GM19324 (cell line): ENCODE measurements at regions not wholly inside any gene's neighbourhood (a gene's known extent, or its start where the extent isn't known, plus 50 kb on each side); places are given as distances from the start of the nearest gene placed in this dataset.
"Not testable (repeated sequence)": the region's sequence is repeated elsewhere in the genome, so short reads cannot be mapped to it uniquely, and the experiment has no call there.

ENCODE experiments used
- ATAC-seq: cut with Tn5 transposase; IDR thresholded peaks from one replicate; pipeline ENCODE4 v1.9.1; 2021; ENCODE audit warnings: mild to moderate bottlenecking, moderate library complexity; ENCODE audit not compliant: unreplicated experiment, low FRiP score

DNA sequence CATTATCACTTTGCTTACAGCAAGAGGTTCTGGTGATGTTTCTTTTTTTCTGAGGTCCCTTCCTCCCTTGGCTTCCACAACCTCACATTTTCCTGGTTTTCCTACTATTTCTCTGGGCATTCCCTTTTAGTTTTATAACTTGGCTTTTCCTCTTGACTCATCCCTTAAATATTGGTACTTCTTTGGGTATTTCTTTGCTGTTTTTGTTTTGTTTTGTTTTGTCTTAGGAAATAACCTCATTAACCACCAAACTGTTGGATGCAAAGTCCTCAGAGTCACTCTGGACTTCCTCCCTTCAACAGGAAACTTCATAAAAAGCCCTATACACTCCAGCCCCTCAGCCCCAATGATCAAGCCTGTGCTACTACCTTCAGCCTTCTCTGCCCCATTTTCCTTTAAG, 211.1 kb downstream of the DUSP10 start:
- no peak for ATAC-seq

DNA sequence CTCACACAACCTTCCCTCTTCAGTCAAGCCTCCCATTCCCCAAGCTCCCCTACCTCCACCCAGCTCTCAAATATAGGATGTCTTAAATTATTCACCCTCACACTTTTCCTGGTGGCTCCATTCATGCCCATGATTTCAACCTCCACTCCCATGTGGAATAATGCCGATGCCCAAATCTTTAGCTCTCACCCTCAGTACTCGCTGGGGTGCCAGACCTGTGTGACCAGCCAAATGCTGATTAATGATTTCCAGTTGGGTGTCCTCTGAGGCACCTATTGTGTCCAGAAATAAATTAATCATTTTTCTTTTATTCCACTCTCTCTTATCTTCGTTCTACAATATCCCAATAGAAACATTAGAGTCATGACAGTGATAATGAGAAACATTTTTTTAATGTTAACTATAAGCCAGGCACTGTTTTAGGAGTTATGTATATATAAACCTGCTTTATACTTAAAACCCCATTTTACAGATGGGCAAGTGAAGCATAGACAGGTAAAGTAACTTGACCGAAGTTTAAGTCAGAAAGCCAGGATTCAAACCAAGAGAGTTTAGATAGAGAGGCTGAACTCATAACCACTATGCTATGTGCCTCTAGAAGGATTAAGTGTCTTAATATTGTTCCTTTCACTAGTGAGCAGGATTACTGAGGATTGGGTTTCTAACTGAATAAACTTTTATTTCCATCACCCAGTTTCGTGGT, 209.7 kb downstream of the DUSP10 start:
- ATAC-seq, result no peak

- ATAC-seq, result no peak
Observed at GRCh38 chr1:221541296-221541695, 200.6 kb downstream of the DUSP10 start.

GRCh38 chr1:221543529-221544120, 198.3 kb downstream of the DUSP10 start:
- ATAC-seq, result no peak

DNA sequence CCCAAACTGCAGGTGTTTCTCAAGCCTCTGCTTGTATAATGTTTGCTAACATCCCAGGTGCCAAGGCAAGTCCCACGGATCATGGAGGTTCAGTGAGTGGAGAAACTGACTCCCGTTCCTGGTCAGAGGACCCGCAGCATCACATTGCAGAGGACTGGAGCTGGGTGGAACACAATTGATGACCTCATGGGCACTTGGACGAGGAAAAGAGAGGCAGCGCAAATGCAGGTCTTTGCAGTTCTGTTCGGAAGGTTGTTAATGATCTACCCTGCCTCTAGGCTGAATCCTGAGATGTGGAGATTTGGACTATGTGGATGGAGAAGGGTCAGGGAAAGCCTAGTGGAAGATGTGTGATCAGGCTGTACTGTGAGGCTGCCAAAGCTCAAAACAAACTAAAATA, 192.9 kb downstream of the DUSP10 start:
- ATAC-seq, result no peak

- ATAC-seq, result no peak
Observed at GRCh38 chr1:221549815-221550214, 192.1 kb downstream of the DUSP10 start.

GRCh38 chr1:221552792-221553191, 189.1 kb downstream of the DUSP10 start:
- ATAC-seq, result not testable (repeated sequence)

DNA sequence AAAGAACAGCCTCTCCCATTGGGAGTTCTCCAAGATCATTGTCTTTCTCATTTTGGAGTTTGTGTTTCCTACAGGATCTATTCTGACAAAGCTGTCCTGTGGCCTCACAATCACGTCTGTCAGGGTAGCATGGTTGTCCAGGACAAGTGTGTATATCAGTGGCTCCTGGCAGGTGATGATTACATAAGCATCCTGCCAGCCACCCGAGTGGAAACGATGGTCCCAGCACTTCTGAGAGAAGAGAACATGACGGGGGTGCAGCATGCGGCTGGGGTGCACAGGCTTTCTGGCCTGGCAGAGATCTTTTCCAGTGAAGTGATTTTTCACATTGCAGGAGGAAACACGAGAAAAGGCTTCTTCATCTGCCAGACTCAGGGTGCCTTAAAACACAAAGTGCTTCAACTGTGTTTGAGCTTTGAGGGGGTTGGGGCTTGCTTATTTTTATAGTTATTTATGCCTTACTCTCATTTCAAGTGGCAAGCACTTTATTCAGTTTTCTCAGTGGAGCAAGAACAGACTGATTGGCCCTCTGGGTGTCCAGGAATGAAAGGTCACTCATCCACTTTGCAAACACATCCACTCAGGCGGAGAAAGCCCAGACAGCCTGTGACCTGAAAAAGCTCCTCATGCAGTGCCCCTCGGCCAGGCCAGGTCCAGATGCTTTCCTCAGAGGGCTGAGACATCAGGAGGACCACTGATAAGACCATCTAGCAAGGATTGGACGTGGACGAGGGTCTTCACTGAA, 186.0 kb downstream of the DUSP10 start:
- no peak for ATAC-seq

- ATAC-seq, result no peak
Observed at GRCh38 chr1:221556435-221556834, 185.5 kb downstream of the DUSP10 start.

GRCh38 chr1:221557013-221557412, 184.9 kb downstream of the DUSP10 start:
- ATAC-seq, result no peak

- ATAC-seq, result no peak
Observed at GRCh38 chr1:221558396-221558795, 183.5 kb downstream of the DUSP10 start.

- ATAC-seq, result no peak
Observed at GRCh38 chr1:221559911-221560310, 182.0 kb downstream of the DUSP10 start.

GRCh38 chr1:221562542-221563475, 179.1 kb downstream of the DUSP10 start:
- ATAC-seq, result no peak

DNA sequence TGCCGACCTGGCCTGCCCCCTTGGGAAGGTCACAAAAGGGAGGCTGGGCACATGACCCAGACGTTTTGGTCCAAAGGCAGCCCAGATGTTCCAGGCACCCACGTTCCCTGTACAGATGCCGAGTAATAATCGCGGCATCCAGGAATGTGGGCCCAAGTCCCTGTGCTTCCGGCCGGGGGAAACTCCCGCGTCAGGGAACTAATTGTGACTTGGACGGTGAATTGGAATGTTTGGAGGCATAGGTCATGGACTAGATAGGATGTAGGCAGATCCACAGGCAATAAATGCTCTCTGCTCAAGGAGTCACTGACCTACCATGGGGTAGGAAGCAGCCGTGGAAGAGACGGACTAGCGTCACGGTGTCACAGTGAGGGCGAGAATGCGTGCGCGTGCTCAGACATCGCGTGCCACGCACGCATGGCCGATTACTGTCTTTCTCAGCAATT, 178.4 kb downstream of the DUSP10 start:
- no peak for ATAC-seq

DNA sequence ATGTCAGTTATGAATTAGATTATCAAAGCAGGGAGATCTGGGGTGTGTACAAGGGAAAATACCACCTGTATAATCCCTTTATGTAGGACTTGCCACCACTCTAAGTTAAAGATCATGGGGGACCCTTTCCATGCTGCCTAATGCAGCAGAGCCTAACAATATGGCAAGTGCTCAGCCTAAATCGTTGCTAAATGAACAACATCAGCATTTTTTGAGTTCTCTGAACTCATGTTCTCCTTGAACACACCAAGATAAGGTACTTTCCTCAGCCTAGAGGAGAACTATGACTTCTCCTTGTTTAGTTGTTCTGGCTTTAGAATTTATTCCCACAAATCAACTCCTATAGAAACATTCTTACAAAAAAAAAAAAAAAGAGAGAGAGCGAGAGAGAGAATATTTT, 177.0 kb downstream of the DUSP10 start:
- ATAC-seq, result no peak

GRCh38 chr1:221565711-221566110, 176.2 kb downstream of the DUSP10 start:
- no peak for ATAC-seq

DNA sequence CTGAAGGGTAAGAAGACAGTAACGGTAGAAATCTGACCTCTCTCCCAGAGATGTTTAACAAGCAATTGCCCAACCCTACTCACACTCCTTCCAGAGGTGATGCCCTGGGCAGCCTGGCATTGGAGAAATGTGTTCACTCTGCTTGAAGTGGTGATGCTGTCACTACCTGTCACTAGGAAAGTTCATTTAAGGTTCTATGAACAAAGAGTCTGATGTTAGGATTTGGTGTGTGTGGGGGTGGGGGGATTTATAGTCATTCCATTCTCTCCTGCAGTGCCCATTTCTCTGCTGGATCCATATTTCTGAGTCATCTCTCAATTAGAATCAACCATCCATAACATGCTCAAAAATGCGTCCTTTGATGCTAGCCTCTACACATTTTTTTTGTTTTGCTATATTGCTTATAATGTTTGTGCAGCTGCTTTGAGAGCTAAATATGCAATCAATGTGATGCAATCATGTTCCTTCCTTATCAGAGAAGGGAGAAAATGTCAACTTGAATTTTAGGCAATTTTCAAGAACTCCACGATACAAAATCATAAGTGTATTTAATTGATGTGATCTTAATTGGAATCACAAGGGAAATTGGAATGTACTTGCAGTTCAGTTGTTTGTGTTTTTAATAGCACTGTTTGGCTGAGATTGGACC, 173.9 kb downstream of the DUSP10 start:
- no peak for ATAC-seq

DNA sequence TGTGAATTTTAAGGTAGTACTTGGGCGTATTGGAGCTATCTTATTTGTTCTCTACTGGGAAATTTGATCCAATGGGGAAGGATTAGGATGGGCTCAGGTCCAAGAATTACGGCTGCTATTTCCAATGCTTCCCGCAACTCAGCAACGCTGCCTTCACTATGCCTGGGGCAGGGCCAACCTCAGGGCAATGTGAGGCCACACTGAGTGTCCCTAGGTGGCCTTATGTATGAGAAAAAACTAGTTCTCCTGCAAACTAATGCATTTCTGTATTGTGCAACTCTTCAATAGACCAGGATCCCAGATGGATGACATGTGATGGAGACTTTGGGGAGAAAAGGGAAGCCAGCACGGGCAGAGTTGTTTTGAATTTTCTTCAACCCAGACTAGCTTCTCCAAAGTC, 168.1 kb downstream of the DUSP10 start:
- ATAC-seq, result no peak

DNA sequence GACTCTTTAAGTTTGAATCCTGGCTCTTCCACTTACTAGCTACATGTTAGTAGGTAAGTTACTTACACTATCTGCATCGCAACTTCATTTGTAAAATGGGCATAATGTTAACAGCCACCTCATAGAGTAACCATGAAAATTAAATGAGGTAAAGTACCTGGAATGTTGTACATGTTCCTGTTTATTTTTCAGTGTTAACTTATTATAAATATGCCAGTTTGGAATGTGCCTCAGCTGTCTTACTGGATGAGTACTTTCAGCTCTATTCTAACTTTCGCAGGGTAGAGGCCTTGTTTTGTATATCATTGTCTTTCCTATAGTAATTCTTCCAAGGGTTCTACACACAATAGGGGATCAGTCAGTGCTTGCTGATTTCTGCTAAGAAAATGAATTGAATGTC, 167.4 kb downstream of the DUSP10 start:
- no peak for ATAC-seq

DNA sequence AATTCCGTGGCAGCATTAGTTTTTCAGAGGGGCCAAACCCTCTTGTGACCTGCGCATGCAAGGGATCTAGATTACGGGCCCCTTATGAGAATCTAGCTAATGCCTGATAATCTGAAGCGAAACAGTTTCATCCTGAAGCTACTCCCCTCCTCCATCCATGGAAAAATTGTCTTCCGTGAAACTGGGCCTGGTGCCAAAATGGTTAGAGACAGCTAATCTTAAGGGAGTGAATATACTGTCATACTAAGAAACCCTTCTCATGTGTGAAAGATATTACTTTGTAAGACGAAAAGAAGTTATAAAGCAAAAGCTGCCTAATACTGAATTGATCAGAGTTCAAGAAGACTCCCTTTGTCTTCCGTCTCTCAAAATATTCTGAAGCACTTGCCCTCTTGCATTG, 166.3 kb downstream of the DUSP10 start:
- ATAC-seq, result no peak
